ENCODE measurements at regions not wholly inside any gene's neighbourhood (a gene's known extent, or its start where the extent isn't known, plus 50 kb on each side); places are given as distances from the start of the nearest gene placed in this dataset.

- TF ChIP-seq POLR2AphosphoS5 (IDR thresholded peaks at IDR 0.05; ENCODE audit: borderline replicate concordance, low read depth, low read length) (no peak), EZH2 (IDR thresholded peaks at IDR 0.05) (no peak), FOXP2 (optimal IDR thresholded peaks at IDR 0.05; ENCODE audit: control extremely low read depth, extremely low read length, insufficient read depth) (no peak)
Measured at GRCh38 chr20:8963330-8963729, 105.6 kb upstream of the PLCB4 start.
